ENCODE measurements at regions not wholly inside any gene's neighbourhood (a gene's known extent, or its start where the extent isn't known, plus 50 kb on each side); places are given as distances from the start of the nearest gene placed in this dataset.

DNA sequence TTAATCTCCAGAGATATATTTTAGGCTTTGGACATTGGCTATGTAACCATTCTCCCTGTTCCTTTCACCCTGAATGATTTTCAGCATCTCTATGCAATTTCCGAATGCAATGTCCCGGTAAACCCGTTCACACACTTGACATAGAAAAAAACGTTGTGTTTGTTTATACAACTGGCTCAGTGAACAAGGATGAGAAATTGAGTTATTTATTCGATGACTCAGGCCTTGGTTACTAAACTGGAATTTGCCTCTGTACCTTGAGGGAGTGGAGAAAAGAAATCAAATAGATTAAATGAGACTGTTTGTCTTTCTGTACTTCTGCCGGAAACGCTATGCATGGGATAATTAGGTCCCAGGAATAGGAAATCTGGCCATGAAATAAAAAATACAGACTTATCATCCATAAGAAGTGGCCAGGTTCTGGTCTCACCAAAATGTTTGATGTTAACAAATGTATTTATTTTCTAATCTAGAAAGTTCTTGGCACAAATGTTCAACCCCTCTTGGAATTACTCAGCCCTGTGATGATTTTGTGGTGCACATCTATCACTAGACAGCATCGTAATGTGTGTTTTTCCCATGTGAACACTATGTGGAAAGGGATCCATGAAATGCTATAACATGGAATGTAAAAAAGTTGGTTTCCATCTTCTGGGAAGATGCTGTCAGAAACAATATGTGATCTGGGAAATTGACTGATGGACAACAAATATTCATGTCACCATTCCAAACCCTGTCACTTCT is 253.9 kb downstream of the DUSP10 start:
- no peaks in the 10 kb centered on the region for H3K27me3 ChIP-seq (ENCODE audit: control insufficient read depth, insufficient read depth, low read length)
- no peak overlapping the region for H3K27ac ChIP-seq (ENCODE audit: low read depth, low read length)
- TF ChIP-seq, protein P1, sequence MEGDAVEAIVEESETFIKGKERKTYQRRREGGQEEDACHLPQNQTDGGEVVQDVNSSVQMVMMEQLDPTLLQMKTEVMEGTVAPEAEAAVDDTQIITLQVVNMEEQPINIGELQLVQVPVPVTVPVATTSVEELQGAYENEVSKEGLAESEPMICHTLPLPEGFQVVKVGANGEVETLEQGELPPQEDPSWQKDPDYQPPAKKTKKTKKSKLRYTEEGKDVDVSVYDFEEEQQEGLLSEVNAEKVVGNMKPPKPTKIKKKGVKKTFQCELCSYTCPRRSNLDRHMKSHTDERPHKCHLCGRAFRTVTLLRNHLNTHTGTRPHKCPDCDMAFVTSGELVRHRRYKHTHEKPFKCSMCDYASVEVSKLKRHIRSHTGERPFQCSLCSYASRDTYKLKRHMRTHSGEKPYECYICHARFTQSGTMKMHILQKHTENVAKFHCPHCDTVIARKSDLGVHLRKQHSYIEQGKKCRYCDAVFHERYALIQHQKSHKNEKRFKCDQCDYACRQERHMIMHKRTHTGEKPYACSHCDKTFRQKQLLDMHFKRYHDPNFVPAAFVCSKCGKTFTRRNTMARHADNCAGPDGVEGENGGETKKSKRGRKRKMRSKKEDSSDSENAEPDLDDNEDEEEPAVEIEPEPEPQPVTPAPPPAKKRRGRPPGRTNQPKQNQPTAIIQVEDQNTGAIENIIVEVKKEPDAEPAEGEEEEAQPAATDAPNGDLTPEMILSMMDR (IDR thresholded peaks at IDR 0.05; ENCODE audit: low read depth, low read length), result no peak
- no peak overlapping the region for H3K4me3 ChIP-seq (ENCODE audit: low read depth, low read length)
- ChIA-PET POLR2A (no interaction called here), CTCF (interaction anchor here (0.8 kb wide), 1 partner anchor 283 kb away, joined by 3 read pairs; no protein-coding TSS in a partner anchor)
- peak; percentile 47 for DNase-seq (ENCODE audit: low read depth, low spot score)
- no peaks in the 10 kb centered on the region for H3K9me3 ChIP-seq (ENCODE audit: control insufficient read depth, insufficient read depth, low read length)

DNA sequence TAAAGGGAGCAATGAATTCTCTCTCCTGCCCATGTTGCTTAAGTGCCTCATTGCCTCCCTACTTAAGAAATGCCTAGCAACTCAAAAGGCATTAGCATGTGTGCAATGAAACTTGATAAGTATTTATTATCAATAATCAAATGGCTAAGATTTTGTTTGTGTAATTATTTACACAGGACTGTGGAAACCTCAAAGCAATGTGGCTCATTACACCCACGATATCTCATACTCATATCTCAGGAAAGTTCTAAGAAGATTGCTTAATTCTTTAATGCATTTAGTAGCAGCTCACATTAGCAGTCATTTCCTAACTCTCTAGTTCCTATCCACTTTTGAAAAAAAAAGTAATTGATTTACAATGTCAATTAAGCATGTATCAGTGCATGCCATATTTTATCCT is 253.3 kb downstream of the DUSP10 start:
- ChIA-PET POLR2A (no interaction called here), CTCF (interaction anchor here (0.8 kb wide), 1 partner anchor 282 kb away, joined by 3 read pairs; no protein-coding TSS in a partner anchor)
- Histone ChIP-seq H3K9me3 (ENCODE audit: control insufficient read depth, insufficient read depth, low read length) (no peaks in the 10 kb centered on the region), H3K4me3 (ENCODE audit: low read depth, low read length) (no peak overlapping the region), H3K27me3 (ENCODE audit: control insufficient read depth, insufficient read depth, low read length) (no peaks in the 10 kb centered on the region), H3K27ac (ENCODE audit: low read depth, low read length) (no peak overlapping the region)
- DNase-seq (ENCODE audit: low read depth, low spot score), result no peak
- TF ChIP-seq, protein P1 (IDR thresholded peaks at IDR 0.05; ENCODE audit: low read depth, low read length), result no peak

DNA sequence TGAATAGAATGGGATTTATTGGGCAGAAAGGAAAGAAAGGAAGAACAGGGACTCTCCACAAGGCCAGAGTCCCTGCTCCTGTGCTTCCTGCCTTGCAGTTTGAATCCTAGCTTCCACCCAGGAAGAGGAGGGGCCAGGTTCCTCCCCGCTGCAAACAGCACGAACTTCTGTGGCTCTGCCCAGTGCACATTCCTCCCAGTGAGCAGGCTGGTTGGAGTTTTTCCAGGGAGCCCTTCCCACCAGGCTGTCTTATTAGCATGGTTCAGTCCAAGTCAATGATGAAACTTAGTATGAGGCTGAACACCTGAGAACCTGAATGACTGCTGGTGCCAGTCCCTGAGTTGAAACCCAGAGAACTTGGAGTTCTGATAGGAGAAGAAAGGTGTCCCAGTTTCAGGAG is 247.2 kb downstream of the DUSP10 start:
- DNase-seq (ENCODE audit: low read depth, low spot score), result no peak
- CTCF ChIA-PET, result interaction anchor here (1.1 kb wide), 1 partner anchor 961 kb away, joined by 3 read pairs; no protein-coding TSS in a partner anchor
- H3K9me3 ChIP-seq (ENCODE audit: control insufficient read depth, insufficient read depth, low read length), result no peaks in the 10 kb centered on the region
- no peak overlapping the region for H3K27ac ChIP-seq (ENCODE audit: low read depth, low read length)
- no peak overlapping the region for H3K4me3 ChIP-seq (ENCODE audit: low read depth, low read length)
- no peaks in the 10 kb centered on the region for H3K27me3 ChIP-seq (ENCODE audit: control insufficient read depth, insufficient read depth, low read length)
- TF ChIP-seq, protein P1 (IDR thresholded peaks at IDR 0.05; ENCODE audit: low read depth, low read length), result no peak
- POLR2A ChIA-PET, result no interaction called here

DNA sequence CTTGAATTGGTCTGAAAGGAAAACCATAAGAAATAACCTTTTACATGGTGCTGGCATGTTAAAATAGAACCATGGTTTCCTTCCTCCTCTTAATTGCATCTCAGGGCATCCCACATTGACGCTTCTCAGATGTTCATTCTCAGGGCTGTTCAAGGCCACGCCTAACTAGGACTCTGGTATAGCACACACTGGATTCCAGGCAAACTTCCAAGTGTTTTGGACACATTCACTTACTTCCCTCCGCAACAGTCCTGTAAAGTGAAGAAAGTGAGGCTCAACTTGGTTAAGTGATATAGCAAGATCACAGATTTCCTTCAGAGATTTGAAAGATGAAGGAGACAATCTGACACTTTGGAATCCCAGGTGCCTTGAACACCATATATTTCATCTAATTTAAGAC is 244.8 kb downstream of the DUSP10 start:
- H3K9me3 ChIP-seq (ENCODE audit: control insufficient read depth, insufficient read depth, low read length), result no peaks in the 10 kb centered on the region
- H3K4me3 ChIP-seq (ENCODE audit: low read depth, low read length), result no peak overlapping the region
- POLR2A ChIA-PET, result no interaction called here
- CTCF ChIA-PET, result interaction anchor here (1.0 kb wide), 1 partner anchor 19 kb away, joined by 3 read pairs; no protein-coding TSS in a partner anchor
- TF ChIP-seq, protein P1 (IDR thresholded peaks at IDR 0.05; ENCODE audit: low read depth, low read length), result no peak
- no peaks in the 10 kb centered on the region for H3K27me3 ChIP-seq (ENCODE audit: control insufficient read depth, insufficient read depth, low read length)
- H3K27ac ChIP-seq (ENCODE audit: low read depth, low read length), result no peak overlapping the region
- DNase-seq (ENCODE audit: low read depth, low spot score), result no peak

DNA sequence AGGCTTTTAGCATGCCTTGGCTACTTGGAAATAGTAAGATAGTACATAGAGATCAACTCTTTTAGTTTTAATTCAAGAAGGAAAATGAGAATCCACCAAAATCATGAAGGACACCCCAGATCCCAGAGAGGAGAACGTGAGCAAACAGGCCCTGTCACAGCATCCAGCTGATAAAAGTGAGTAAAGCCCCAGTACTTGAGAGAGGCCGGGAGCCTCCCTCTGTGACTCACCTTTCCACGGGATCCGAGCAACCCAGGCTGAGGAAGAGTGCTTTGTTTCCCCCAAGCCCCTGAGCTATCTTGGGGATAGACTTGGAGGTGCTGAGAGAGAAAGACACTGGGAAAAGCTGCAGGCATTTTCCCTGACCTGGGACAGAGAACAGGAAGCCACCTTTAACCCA is 238.6 kb downstream of the DUSP10 start:
- Histone ChIP-seq H3K4me3 (ENCODE audit: low read depth, low read length) (no peak overlapping the region), H3K9me3 (ENCODE audit: control insufficient read depth, insufficient read depth, low read length) (peaks cover 4% of the 10 kb centered on the region; the same call in 1 of the 2 replicates), H3K27me3 (ENCODE audit: control insufficient read depth, insufficient read depth, low read length) (no peaks in the 10 kb centered on the region), H3K27ac (ENCODE audit: low read depth, low read length) (no peak overlapping the region)
- POLR2A ChIA-PET, result no interaction called here
- CTCF ChIA-PET, result no interaction called here
- no peak for DNase-seq (ENCODE audit: low read depth, low spot score)
- TF ChIP-seq, protein P1 (IDR thresholded peaks at IDR 0.05; ENCODE audit: low read depth, low read length), result no peak

Data from AG04450 (cell line).